Retinal pigment epithelial cell (primary cell): ENCODE measurements at regions not wholly inside any gene's neighbourhood (a gene's known extent, or its start where the extent isn't known, plus 50 kb on each side); places are given as distances from the start of the nearest gene placed in this dataset.

Experiments
- DNase-seq: peaks from one replicate; pipeline ENCODE4 v3.0.0-alpha.2; 2010; ENCODE audit warnings: low read depth
- H3K4me3 ChIP-seq: 2 replicates; pipeline ENCODE4 v1.5.1; 2011; ENCODE audit warnings: mild to moderate bottlenecking, low read length, control low read depth, moderate library complexity
- CTCF ChIP-seq: conservative IDR thresholded peaks from 2 replicates; pipeline ENCODE4 v1.5.1; 2011; ENCODE audit warnings: low read depth, low read length, control low read depth, inconsistent platforms

- H3K4me3 ChIP-seq: no peak overlapping the region
- peak; percentile 31 for DNase-seq
- TF ChIP-seq CTCF: no peak
Observed at GRCh38 chrX:116226665-116227484, 56.3 kb downstream of the AGTR2 start.

DNA sequence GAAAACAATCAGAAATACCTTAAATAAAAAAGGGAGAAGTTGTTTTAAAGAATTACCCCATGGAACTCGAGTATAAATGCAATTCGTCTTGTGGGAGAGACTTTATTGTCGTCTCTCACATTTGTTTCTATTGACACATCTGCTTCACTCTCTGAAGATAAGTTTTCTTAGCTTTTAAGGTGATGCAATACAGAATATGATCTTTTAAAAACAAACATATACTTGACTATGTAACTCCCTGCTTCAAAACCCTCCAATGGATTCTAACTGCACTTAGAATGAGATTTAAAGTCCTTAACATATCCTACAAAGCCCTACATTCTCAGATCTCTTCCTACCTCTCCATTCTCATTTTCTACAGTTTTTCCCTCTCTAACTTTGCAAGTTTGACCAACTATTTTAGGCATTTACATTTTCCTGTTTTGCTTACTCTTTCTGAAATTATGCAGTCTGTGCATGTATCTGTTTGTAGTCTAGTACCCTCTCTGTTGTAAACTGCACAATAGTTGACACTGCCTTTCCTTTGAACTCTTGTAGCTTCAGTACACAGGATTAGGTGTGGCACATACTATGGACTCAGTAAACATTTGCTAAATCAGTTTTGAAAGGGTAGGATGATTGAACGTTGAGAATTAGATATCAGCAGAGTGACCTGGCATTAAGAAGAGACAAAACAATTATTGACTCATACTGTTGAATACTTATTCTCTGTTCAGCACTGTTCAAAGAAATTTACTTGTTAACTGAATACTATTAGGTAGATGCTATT is 59.8 kb downstream of the AGTR2 start:
- no peak for TF ChIP-seq CTCF
- no peak overlapping the region for H3K4me3 ChIP-seq
- DNase-seq: no peak

DNA sequence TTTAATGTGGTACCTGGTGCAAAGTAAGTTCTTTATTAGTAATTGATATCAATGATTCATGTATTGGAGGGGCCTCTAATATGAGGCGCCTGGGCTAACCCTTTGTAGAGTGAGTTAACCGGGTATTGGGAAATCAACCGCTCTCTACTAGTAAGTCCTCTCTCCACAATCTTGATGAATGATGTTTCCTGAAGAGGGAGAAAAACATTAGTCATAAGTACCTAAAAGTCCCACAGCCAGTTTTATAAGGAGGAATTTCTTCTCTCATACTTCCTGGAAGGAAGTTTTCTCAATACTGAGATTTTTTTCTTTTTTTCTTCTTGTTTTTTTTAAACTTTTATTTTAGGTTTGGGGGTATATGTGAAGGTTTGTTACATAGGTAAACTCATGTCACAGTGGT is 62.3 kb downstream of the AGTR2 start:
- no peak overlapping the region for H3K4me3 ChIP-seq
- TF ChIP-seq CTCF: no peak
- DNase-seq: no peak

GRCh38 chrX:116236666-116237065 is 66.1 kb downstream of the AGTR2 start:
- TF ChIP-seq CTCF: no peak
- no peak overlapping the region for H3K4me3 ChIP-seq
- no peak for DNase-seq

GRCh38 chrX:116238093-116238492 is 67.5 kb downstream of the AGTR2 start:
- TF ChIP-seq CTCF: no peak
- DNase-seq: no peak
- no peak overlapping the region for H3K4me3 ChIP-seq

- no peak for TF ChIP-seq CTCF
- no peak for DNase-seq
- no peak overlapping the region for H3K4me3 ChIP-seq
Observed at GRCh38 chrX:116238567-116239255, 68.2 kb downstream of the AGTR2 start.
